ENCODE measurements at regions not wholly inside any gene's neighbourhood (a gene's known extent, or its start where the extent isn't known, plus 50 kb on each side); places are given as distances from the start of the nearest gene placed in this dataset.

DNA sequence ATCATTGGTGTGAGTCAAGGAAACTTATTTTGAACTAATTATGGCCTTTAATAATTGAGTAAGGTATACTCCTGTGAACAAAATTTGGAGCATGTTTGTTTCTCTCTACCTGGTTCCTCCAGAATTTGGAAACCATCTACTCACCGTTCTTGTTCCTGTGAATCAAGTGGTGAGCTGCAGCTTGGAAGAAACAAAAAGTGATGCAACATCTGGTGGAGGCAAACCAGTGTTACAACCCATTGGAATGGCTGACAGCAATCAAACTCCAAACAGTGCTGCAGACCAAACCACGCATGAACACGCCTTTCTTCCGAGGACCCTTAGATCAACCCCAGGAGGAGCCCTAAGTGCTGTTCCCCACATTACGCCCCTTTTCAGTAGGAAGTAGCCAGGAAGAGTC lies 104.7 kb upstream of the VASH1 start:
- Histone ChIP-seq H4K91ac (ENCODE audit: low read length) (no peak overlapping the region), H3K4me3 (ENCODE audit: insufficient read depth in 1 of 2, low read depth in 1 of 2, low read length in 2 of 2) (no peak overlapping the region), H2BK5ac (ENCODE audit: low read depth, low read length, poor library complexity, severe bottlenecking) (no peak overlapping the region), H3K79me1 (replicated peaks; ENCODE audit: low read length, poor library complexity, severe bottlenecking) (no peaks in the 10 kb centered on the region), H3K23ac (ENCODE audit: low read length in 2 of 2) (no peak overlapping the region), H2BK15ac (ENCODE audit: low read depth, poor library complexity, severe bottlenecking) (no peak overlapping the region), H3K4me1 (ENCODE audit: control insufficient read depth, insufficient read depth, low read depth, low read length) (no peaks in the 10 kb centered on the region), H3K27ac (ENCODE audit: low read length, poor library complexity, severe bottlenecking) (no peak overlapping the region), H2BK12ac (ENCODE audit: low read length in 2 of 2) (no peak overlapping the region), H2AK5ac (ENCODE audit: low read length, severe bottlenecking) (no peak overlapping the region), H3K9ac (ENCODE audit: low read length) (no peak overlapping the region), H3K14ac (ENCODE audit: low read length in 2 of 2) (no peak overlapping the region), H3K36me3 (ENCODE audit: control insufficient read depth in 1 of 2, insufficient read depth in 2 of 2, low read depth in 1 of 2, low read length in 2 of 2) (no peaks in the 10 kb centered on the region), H3K9me3 (ENCODE audit: control insufficient read depth, low read length) (peaks cover 17% of the 10 kb centered on the region), H3K4ac (ENCODE audit: low read depth in 1 of 2, low read length in 2 of 2) (no peak overlapping the region), H3K18ac (ENCODE audit: low read depth in 1 of 2, low read length in 2 of 2) (no peak overlapping the region), H4K8ac (ENCODE audit: low read length) (no peak overlapping the region), H3K27me3 (ENCODE audit: control insufficient read depth in 1 of 2, insufficient read depth in 1 of 2, low read length in 2 of 2) (peaks cover 12 to 47% of the 10 kb centered on the region in 2 experiments), H3K4me2 (ENCODE audit: low read length, poor library complexity, severe bottlenecking) (no peak overlapping the region), H2AFZ (ENCODE audit: low read depth, low read length) (no peak overlapping the region), H2BK120ac (ENCODE audit: low read depth, low read length) (no peak overlapping the region)
- 94% methylated on average over 5 of the region's 5 CpGs for WGBS
- DNase-seq: no peak

DNA sequence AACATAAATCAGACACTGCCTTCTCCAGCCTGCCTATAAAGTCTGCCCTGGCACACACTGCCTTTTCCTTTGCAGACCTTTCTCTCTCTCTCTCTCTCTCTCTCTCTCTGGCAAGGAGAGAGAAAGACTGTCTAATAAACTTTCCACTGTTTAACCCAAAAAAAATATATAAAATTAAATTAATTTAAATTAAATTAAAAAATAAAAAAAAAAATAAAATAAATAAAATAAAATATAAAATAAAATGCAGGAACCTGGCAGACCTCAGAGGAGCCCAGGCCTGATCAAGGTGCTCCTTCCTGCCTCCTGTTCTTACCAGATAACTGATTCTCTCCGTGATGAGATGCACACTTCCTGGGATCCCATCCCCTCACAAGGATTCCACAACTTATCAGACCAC lies 103.9 kb upstream of the VASH1 start:
- H3K4me1 ChIP-seq (ENCODE audit: control insufficient read depth, insufficient read depth, low read depth, low read length): no peaks in the 10 kb centered on the region
- no peak overlapping the region for H3K4ac ChIP-seq (ENCODE audit: low read depth in 1 of 2, low read length in 2 of 2)
- H2BK120ac ChIP-seq (ENCODE audit: low read depth, low read length): no peak overlapping the region
- no peak overlapping the region for H3K27ac ChIP-seq (ENCODE audit: low read length, poor library complexity, severe bottlenecking)
- H3K9me3 ChIP-seq (ENCODE audit: control insufficient read depth, low read length): peaks cover 17% of the 10 kb centered on the region
- no peak overlapping the region for H2BK12ac ChIP-seq (ENCODE audit: low read length in 2 of 2)
- H2BK15ac ChIP-seq (ENCODE audit: low read depth, poor library complexity, severe bottlenecking): no peak overlapping the region
- H4K8ac ChIP-seq (ENCODE audit: low read length): no peak overlapping the region
- no peak overlapping the region for H2BK5ac ChIP-seq (ENCODE audit: low read depth, low read length, poor library complexity, severe bottlenecking)
- peaks cover 9 to 41% of the 10 kb centered on the region in 2 experiments for H3K27me3 ChIP-seq (ENCODE audit: control insufficient read depth in 1 of 2, insufficient read depth in 1 of 2, low read length in 2 of 2)
- WGBS: 74% methylated on average over 1 of the region's 1 CpG
- H4K91ac ChIP-seq (ENCODE audit: low read length): no peak overlapping the region
- no peak overlapping the region for H3K14ac ChIP-seq (ENCODE audit: low read length in 2 of 2)
- H2AFZ ChIP-seq (ENCODE audit: low read depth, low read length): no peak overlapping the region
- no peak overlapping the region for H3K4me3 ChIP-seq (ENCODE audit: insufficient read depth in 1 of 2, low read depth in 1 of 2, low read length in 2 of 2)
- no peak overlapping the region for H3K18ac ChIP-seq (ENCODE audit: low read depth in 1 of 2, low read length in 2 of 2)
- H2AK5ac ChIP-seq (ENCODE audit: low read length, severe bottlenecking): no peak overlapping the region
- H3K23ac ChIP-seq (ENCODE audit: low read length in 2 of 2): no peak overlapping the region
- no peak for DNase-seq
- no peak overlapping the region for H3K9ac ChIP-seq (ENCODE audit: low read length)
- H3K4me2 ChIP-seq (ENCODE audit: low read length, poor library complexity, severe bottlenecking): no peak overlapping the region
- no peaks in the 10 kb centered on the region for H3K36me3 ChIP-seq (ENCODE audit: control insufficient read depth in 1 of 2, insufficient read depth in 2 of 2, low read depth in 1 of 2, low read length in 2 of 2)
- H3K79me1 ChIP-seq (replicated peaks; ENCODE audit: low read length, poor library complexity, severe bottlenecking): no peaks in the 10 kb centered on the region

DNA sequence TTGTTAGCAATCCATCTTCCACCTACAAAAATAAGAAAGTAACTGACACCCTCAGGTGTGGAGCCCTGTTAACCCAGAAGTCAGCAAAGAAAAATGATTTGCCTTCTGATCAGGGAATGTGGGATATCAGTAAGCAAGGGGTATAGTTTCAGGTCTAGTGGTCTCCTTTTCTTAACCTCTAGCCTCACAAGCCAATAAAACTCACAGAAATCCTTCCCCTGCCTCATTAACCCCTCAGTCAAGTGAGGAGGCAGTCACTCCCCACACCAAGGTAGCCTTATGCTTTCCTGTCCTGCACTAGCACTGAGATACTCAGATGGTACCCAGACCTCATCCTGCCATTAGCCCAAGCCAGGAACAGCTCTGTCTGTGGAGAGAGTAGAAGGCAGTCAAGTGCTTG lies 103.4 kb upstream of the VASH1 start:
- Histone ChIP-seq H3K36me3 (ENCODE audit: control insufficient read depth in 1 of 2, insufficient read depth in 2 of 2, low read depth in 1 of 2, low read length in 2 of 2) (no peaks in the 10 kb centered on the region), H4K8ac (ENCODE audit: low read length) (no peak overlapping the region), H3K79me1 (replicated peaks; ENCODE audit: low read length, poor library complexity, severe bottlenecking) (no peaks in the 10 kb centered on the region), H2BK5ac (ENCODE audit: low read depth, low read length, poor library complexity, severe bottlenecking) (no peak overlapping the region), H2BK120ac (ENCODE audit: low read depth, low read length) (no peak overlapping the region), H2AFZ (ENCODE audit: low read depth, low read length) (no peak overlapping the region), H3K14ac (ENCODE audit: low read length in 2 of 2) (no peak overlapping the region), H3K18ac (ENCODE audit: low read depth in 1 of 2, low read length in 2 of 2) (no peak overlapping the region), H3K4me3 (ENCODE audit: insufficient read depth in 1 of 2, low read depth in 1 of 2, low read length in 2 of 2) (no peak overlapping the region), H3K27me3 (ENCODE audit: control insufficient read depth in 1 of 2, insufficient read depth in 1 of 2, low read length in 2 of 2) (peaks cover 9 to 37% of the 10 kb centered on the region in 2 experiments), H2BK12ac (ENCODE audit: low read length in 2 of 2) (no peak overlapping the region), H3K4ac (ENCODE audit: low read depth in 1 of 2, low read length in 2 of 2) (no peak overlapping the region), H3K4me2 (ENCODE audit: low read length, poor library complexity, severe bottlenecking) (no peak overlapping the region), H3K4me1 (ENCODE audit: control insufficient read depth, insufficient read depth, low read depth, low read length) (no peaks in the 10 kb centered on the region), H3K27ac (ENCODE audit: low read length, poor library complexity, severe bottlenecking) (no peak overlapping the region), H3K23ac (ENCODE audit: low read length in 2 of 2) (no peak overlapping the region), H3K9me3 (ENCODE audit: control insufficient read depth, low read length) (peaks cover 17% of the 10 kb centered on the region), H2AK5ac (ENCODE audit: low read length, severe bottlenecking) (no peak overlapping the region), H3K9ac (ENCODE audit: low read length) (no peak overlapping the region), H2BK15ac (ENCODE audit: low read depth, poor library complexity, severe bottlenecking) (no peak overlapping the region), H4K91ac (ENCODE audit: low read length) (no peak overlapping the region)
- DNase-seq: no peak

DNA sequence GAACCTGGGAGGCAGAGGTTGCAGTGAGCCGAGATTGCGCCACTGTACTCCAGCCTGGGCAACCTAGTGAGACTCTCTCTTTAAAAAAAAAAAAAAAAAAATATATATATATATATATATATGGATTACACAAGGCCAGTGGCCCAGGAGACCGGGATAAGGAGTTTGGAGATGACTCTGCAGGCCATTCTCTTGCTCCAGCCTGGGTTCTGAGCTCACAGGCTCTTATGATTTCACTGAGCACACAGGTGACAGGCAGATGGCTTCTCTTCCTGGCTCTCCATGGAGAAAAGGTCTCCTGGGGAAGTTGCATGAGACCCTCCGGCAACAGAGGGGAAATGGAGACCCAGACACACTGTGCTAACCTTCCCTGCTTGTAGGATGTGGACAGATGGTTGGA lies 98.7 kb upstream of the VASH1 start:
- Histone ChIP-seq H3K79me1 (replicated peaks; ENCODE audit: low read length, poor library complexity, severe bottlenecking) (no peaks in the 10 kb centered on the region), H3K14ac (ENCODE audit: low read length in 2 of 2) (no peak overlapping the region), H2BK12ac (ENCODE audit: low read length in 2 of 2) (no peak overlapping the region), H4K91ac (ENCODE audit: low read length) (no peak overlapping the region), H2AK5ac (ENCODE audit: low read length, severe bottlenecking) (no peak overlapping the region), H3K4ac (ENCODE audit: low read depth in 1 of 2, low read length in 2 of 2) (no peak overlapping the region), H4K8ac (ENCODE audit: low read length) (no peak overlapping the region), H3K36me3 (ENCODE audit: control insufficient read depth in 1 of 2, insufficient read depth in 2 of 2, low read depth in 1 of 2, low read length in 2 of 2) (no peaks in the 10 kb centered on the region), H3K18ac (ENCODE audit: low read depth in 1 of 2, low read length in 2 of 2) (no peak overlapping the region), H2BK5ac (ENCODE audit: low read depth, low read length, poor library complexity, severe bottlenecking) (no peak overlapping the region), H3K9ac (ENCODE audit: low read length) (no peak overlapping the region), H3K4me1 (ENCODE audit: control insufficient read depth, insufficient read depth, low read depth, low read length) (no peaks in the 10 kb centered on the region), H2BK15ac (ENCODE audit: low read depth, poor library complexity, severe bottlenecking) (no peak overlapping the region), H3K9me3 (ENCODE audit: control insufficient read depth, low read length) (peaks cover 17% of the 10 kb centered on the region), H3K4me3 (ENCODE audit: insufficient read depth in 1 of 2, low read depth in 1 of 2, low read length in 2 of 2) (no peak overlapping the region), H3K23ac (ENCODE audit: low read length in 2 of 2) (no peak overlapping the region), H2BK120ac (ENCODE audit: low read depth, low read length) (no peak overlapping the region), H3K4me2 (ENCODE audit: low read length, poor library complexity, severe bottlenecking) (no peak overlapping the region), H3K27me3 (ENCODE audit: control insufficient read depth in 1 of 2, insufficient read depth in 1 of 2, low read length in 2 of 2) (peaks cover 0 to 5% of the 10 kb centered on the region in 2 experiments), H2AFZ (ENCODE audit: low read depth, low read length) (no peak overlapping the region), H3K27ac (ENCODE audit: low read length, poor library complexity, severe bottlenecking) (no peak overlapping the region)
- WGBS: 80% methylated on average over 2 of the region's 4 CpGs
- no peak for DNase-seq
